ENCODE measurements at regions not wholly inside any gene's neighbourhood (a gene's known extent, or its start where the extent isn't known, plus 50 kb on each side); places are given as distances from the start of the nearest gene placed in this dataset.
"Not testable (repeated sequence)": the region's sequence is repeated elsewhere in the genome, so short reads cannot be mapped to it uniquely, and the experiment has no call there.

GRCh38 chr3:75258825-75259683 is 405.1 kb upstream of the FRG2C start:
- H3K27ac ChIP-seq (ENCODE audit: control insufficient read depth, insufficient read depth); H3K9ac ChIP-seq (ENCODE audit: control insufficient read depth, insufficient read depth, low read length); DNase-seq (ENCODE audit: low read depth, low spot score); H2AFZ ChIP-seq (ENCODE audit: control insufficient read depth, low read depth, low read length); H3K4me3 ChIP-seq; H3K9me3 ChIP-seq (replicated peaks; ENCODE audit: control insufficient read depth, insufficient read depth, low read length); RAD21 ChIA-PET (ENCODE audit: unreplicated experiment); H4K20me1 ChIP-seq (ENCODE audit: control insufficient read depth, insufficient read depth); BruUV-seq (replicated peaks); POLR2A ChIA-PET; H3K4me2 ChIP-seq (ENCODE audit: control insufficient read depth, insufficient read depth); H3K79me2 ChIP-seq (ENCODE audit: control insufficient read depth, insufficient read depth, low read length); in situ Hi-C loops (cut with MboI); H3K4me1 ChIP-seq (ENCODE audit: control insufficient read depth, insufficient read depth, low read length); H3K27me3 ChIP-seq (replicated peaks in 1 of 2; ENCODE audit: control insufficient read depth in 2 of 2, insufficient read depth in 2 of 2, low read length in 1 of 2); H3K36me3 ChIP-seq (ENCODE audit: control insufficient read depth in 2 of 2, insufficient read depth in 2 of 2, low read length in 1 of 2): not testable (repeated sequence)
- intact Hi-C loops (cut with micrococcal nuclease; ENCODE audit: unreplicated experiment), result loop anchor here (10.0 kb wide), 1 partner anchor 166 kb away; no protein-coding TSS in a partner anchor
- FAIRE-seq (peak; percentile 49), ATAC-seq (peak; percentile 86)
- peak; percentile 33 for TF ChIP-seq RAD21 (IDR thresholded peaks at IDR 0.05; ENCODE audit: insufficient read depth, low read depth, low read length)
- TF ChIP-seq CTCF (IDR thresholded peaks at IDR 0.05 in 2 of 3, conservative IDR thresholded peaks at IDR 0.05 in 1 of 3; ENCODE audit: control insufficient read depth in 2 of 3, extremely low read depth in 1 of 3, insufficient read depth in 1 of 3, low read depth in 3 of 3, low read length in 3 of 3), result peak; percentile 7 to 33 (median 10); a peak in 2 of 6 replicates
- peak; percentile 34; the same call in 1 of the 2 replicates for TF ChIP-seq SMC3 (IDR thresholded peaks at IDR 0.05; ENCODE audit: borderline replicate concordance, low read length)
- 26% methylated on average over 5 of the region's 5 CpGs for WGBS (ENCODE audit: insufficient coverage, insufficient replicate concordance, low lambda C conversion rate, missing lambda C conversion rate)
- SMC1A ChIA-PET (ENCODE audit: uncharacterized antibody, unreplicated experiment), result interaction anchor here (0.9 to 2.4 kb wide), 3 partner anchors 89 to 163 kb away, joined by 3 to 8 read pairs (median 3); no protein-coding TSS in a partner anchor
- CTCF ChIA-PET, result interaction anchor here (0.9 to 2.1 kb wide), 4 partner anchors 8 to 163 kb away, joined by 4 to 12 read pairs (median 4); no protein-coding TSS in a partner anchor

- ATAC-seq; in situ Hi-C loops (cut with MboI); H2AFZ ChIP-seq (ENCODE audit: control insufficient read depth, low read depth, low read length); SMC1A ChIA-PET (ENCODE audit: uncharacterized antibody, unreplicated experiment); H3K9me3 ChIP-seq (replicated peaks; ENCODE audit: control insufficient read depth, insufficient read depth, low read length); intact Hi-C loops (cut with micrococcal nuclease; ENCODE audit: unreplicated experiment); BruUV-seq (replicated peaks); H3K36me3 ChIP-seq (ENCODE audit: control insufficient read depth in 2 of 2, insufficient read depth in 2 of 2, low read length in 1 of 2); DNase-seq (ENCODE audit: low read depth, low spot score); H3K4me2 ChIP-seq (ENCODE audit: control insufficient read depth, insufficient read depth); POLR2A ChIA-PET; H3K4me3 ChIP-seq; H3K27me3 ChIP-seq (replicated peaks in 1 of 2; ENCODE audit: control insufficient read depth in 2 of 2, insufficient read depth in 2 of 2, low read length in 1 of 2); RAD21 ChIA-PET (ENCODE audit: unreplicated experiment); H3K79me2 ChIP-seq (ENCODE audit: control insufficient read depth, insufficient read depth, low read length); H3K27ac ChIP-seq (ENCODE audit: control insufficient read depth, insufficient read depth); H4K20me1 ChIP-seq (ENCODE audit: control insufficient read depth, insufficient read depth); H3K4me1 ChIP-seq (ENCODE audit: control insufficient read depth, insufficient read depth, low read length); FAIRE-seq; H3K9ac ChIP-seq (ENCODE audit: control insufficient read depth, insufficient read depth, low read length); CTCF ChIA-PET: not testable (repeated sequence)
- 0% methylated on average over 2 of the region's 2 CpGs for WGBS (ENCODE audit: insufficient coverage, insufficient replicate concordance, low lambda C conversion rate, missing lambda C conversion rate)
Measured at GRCh38 chr3:75260975-75261374, 403.2 kb upstream of the FRG2C start.

Measured in GM12878 (cell line).